IMR-90 (cell line): ENCODE measurements at regions not wholly inside any gene's neighbourhood (a gene's known extent, or its start where the extent isn't known, plus 50 kb on each side); places are given as distances from the start of the nearest gene placed in this dataset.

Experiments used
- ATAC-seq: fragments of 200-7000 bp; cut with Tn5 transposase; 2 replicates; pipeline ENCODE4 v1.9.1; 2020; ENCODE audit warnings: low read depth, mild to moderate bottlenecking, moderate library complexity
- BruUV-seq: library from RNA; stranded (reverse); fragments of 400-500 nt; replicated peaks from 2 replicates; lab custom pipeline; 2021; lab: Mats Ljungman, UMichigan
- CTCF ChIA-PET: fragments of 300-600 bp; formaldehyde crosslinking; extraction: SDS; loops from one replicate; lab custom pipeline; 2021; ENCODE audit warnings: antibody characterized with exemption; lab: Yijun Ruan, JAX
- POLR2A ChIA-PET: fragments of 300-600 bp; sonication (Branson Sonifier 250); formaldehyde crosslinking; loops from one replicate; lab custom pipeline; 2022; ENCODE audit warnings: antibody characterized with exemption; ENCODE audit not compliant: unreplicated experiment; lab: Charles Lee
- DNase-seq: peaks from one replicate; pipeline ENCODE4 v3.0.0; 2013
- H2AFZ ChIP-seq: replicated peaks from 2 replicates; pipeline ENCODE3; 2013; ENCODE audit warnings: low read length, mild to moderate bottlenecking; ENCODE audit not compliant: poor library complexity
- H2AK5ac ChIP-seq: 2 replicates; pipeline ENCODE4 v1.6.1; 2013; ENCODE audit warnings: low read depth, low read length, inconsistent platforms
- H2AK9ac ChIP-seq: replicated peaks from 2 replicates; pipeline ENCODE3; 2013; ENCODE audit warnings: mild to moderate bottlenecking, low read depth, low read length, moderate library complexity; ENCODE audit not compliant: poor library complexity
- H2BK120ac ChIP-seq: 2 replicates; pipeline ENCODE4 v1.6.1; 2013; ENCODE audit warnings: low read depth, low read length, inconsistent platforms
- H2BK15ac ChIP-seq: 3 replicates; pipeline ENCODE4 v1.6.1; 2013; ENCODE audit warnings: low read depth, low read length, inconsistent platforms
- H2BK20ac ChIP-seq: 2 replicates; pipeline ENCODE4 v1.6.1; 2013; ENCODE audit warnings: low read depth, mild to moderate bottlenecking, inconsistent platforms, low read length, moderate library complexity
- H2BK5ac ChIP-seq: 2 replicates; pipeline ENCODE4 v1.6.1; 2013; ENCODE audit warnings: mild to moderate bottlenecking, low read depth, low read length, inconsistent platforms; ENCODE audit not compliant: poor library complexity, severe bottlenecking
- H3K14ac ChIP-seq: replicated peaks from 2 replicates; pipeline ENCODE4 v1.6.1; 2013; ENCODE audit warnings: low read depth, low read length, inconsistent platforms
- H3K18ac ChIP-seq: 2 replicates; pipeline ENCODE4 v1.6.1; 2013; ENCODE audit warnings: low read depth, low read length, control low read depth
- H3K23ac ChIP-seq: 2 replicates; pipeline ENCODE4 v1.6.1; 2013; ENCODE audit warnings: low read depth, low read length, inconsistent platforms
- H3K27ac ChIP-seq: 2 replicates; pipeline ENCODE4 v1.5.1; 2013; ENCODE audit warnings: mild to moderate bottlenecking, control low read depth, low read length; ENCODE audit not compliant: insufficient read depth
- H3K27me3 ChIP-seq: 2 replicates; pipeline ENCODE4 v1.6.1; 2013; ENCODE audit warnings: low read length; ENCODE audit not compliant: control insufficient read depth, insufficient read depth
- H3K36me3 ChIP-seq: 2 replicates; pipeline ENCODE4 v1.6.1; 2013; ENCODE audit warnings: low read length, mixed read lengths; ENCODE audit not compliant: control insufficient read depth, insufficient read depth
- H3K4ac ChIP-seq: 2 replicates; pipeline ENCODE4 v1.6.1; 2013; ENCODE audit warnings: low read depth, low read length, inconsistent platforms
- H3K4me1 ChIP-seq: 2 replicates; pipeline ENCODE4 v1.6.1; 2013; ENCODE audit warnings: low read length, mixed read lengths; ENCODE audit not compliant: control insufficient read depth, insufficient read depth
- H3K4me2 ChIP-seq: 2 replicates; pipeline ENCODE4 v1.6.1; 2013; ENCODE audit warnings: low read depth, mild to moderate bottlenecking, control low read depth, low read length, moderate library complexity
- H3K4me3 ChIP-seq: 2 replicates; pipeline ENCODE4 v1.5.1; 2013; ENCODE audit warnings: low read depth, mild to moderate bottlenecking, control low read depth, low read length, moderate library complexity; ENCODE audit not compliant: insufficient read depth
- H3K56ac ChIP-seq: 2 replicates; pipeline ENCODE4 v1.6.1; 2013; ENCODE audit warnings: low read length, inconsistent platforms; ENCODE audit not compliant: insufficient read depth; ENCODE audit errors: extremely low read depth
- H3K79me1 ChIP-seq, 2 experiments: 2 replicates each; pipeline ENCODE4 v1.6.1; 2013; ENCODE audit warnings: low read length in 2 of 2, inconsistent platforms in 1 of 2, low read depth in 1 of 2
- H3K9ac ChIP-seq: 2 replicates; pipeline ENCODE4 v1.6.1; 2013; ENCODE audit warnings: low read depth, low read length, control low read depth
- H3K9me1 ChIP-seq: 2 replicates; pipeline ENCODE4 v1.6.1; 2013; ENCODE audit warnings: low read length, inconsistent platforms; ENCODE audit not compliant: insufficient read depth
- H3K9me3 ChIP-seq: 2 replicates; pipeline ENCODE4 v1.6.1; 2013; ENCODE audit warnings: low read length; ENCODE audit not compliant: control insufficient read depth, insufficient read depth
- H4K20me1 ChIP-seq: 2 replicates; pipeline ENCODE4 v1.6.1; 2013; ENCODE audit warnings: low read length, inconsistent platforms; ENCODE audit not compliant: insufficient read depth
- H4K5ac ChIP-seq: 2 replicates; pipeline ENCODE4 v1.6.1; 2013; ENCODE audit warnings: mild to moderate bottlenecking, low read depth, low read length, control low read depth
- H4K8ac ChIP-seq, 2 experiments: 2 replicates each; pipeline ENCODE4 v1.6.1; 2013; ENCODE audit warnings: low read depth in 2 of 2, low read length in 2 of 2, control low read depth in 1 of 2, inconsistent platforms in 1 of 2
- H4K91ac ChIP-seq: 2 replicates; pipeline ENCODE4 v1.6.1; 2013; ENCODE audit warnings: low read depth, low read length, inconsistent platforms; ENCODE audit not compliant: insufficient read depth
- CEBPB ChIP-seq: IDR thresholded peaks from 2 replicates; pipeline ENCODE4 v1.6.1; 2012; ENCODE audit warnings: low read depth, low read length, improper control_type of control experiment
- POLR2A ChIP-seq: IDR thresholded peaks from 2 replicates; pipeline ENCODE4 v1.6.1; 2012; ENCODE audit warnings: mild to moderate bottlenecking, low read depth, low read length
- WGBS, 2 experiments: methylation state at CpG; one replicate each; pipeline versions ENCODE4 v1.1.5 to v1.1.7; 2013; ENCODE audit warnings: missing lambda C conversion rate in 2 of 2; ENCODE audit not compliant: insufficient read length in 1 of 2; ENCODE audit errors: extremely low coverage in 2 of 2; 5-methylcytosine and 5-hydroxymethylcytosine counted together
- dilution Hi-C: fragments of 300-500 bp; cut with HindIII; formaldehyde crosslinking; loops from one replicate; pipeline ENCODE4 v1.14.3; 2018; ENCODE audit warnings: low sequenced_read_pairs; ENCODE audit not compliant: unreplicated experiment
- in situ Hi-C: fragments of 300-500 bp; cut with MboI; formaldehyde crosslinking; loops from 3 replicates; pipeline ENCODE4 v1.14.3; 2019; ENCODE audit warnings: low sequenced_read_pairs, inconsistent platforms, mixed read lengths
- intact Hi-C: fragments of 100-400 bp; cut with micrococcal nuclease; formaldehyde crosslinking; loops from 2 replicates; pipeline ENCODE4 v1.10.0; 2022

DNA sequence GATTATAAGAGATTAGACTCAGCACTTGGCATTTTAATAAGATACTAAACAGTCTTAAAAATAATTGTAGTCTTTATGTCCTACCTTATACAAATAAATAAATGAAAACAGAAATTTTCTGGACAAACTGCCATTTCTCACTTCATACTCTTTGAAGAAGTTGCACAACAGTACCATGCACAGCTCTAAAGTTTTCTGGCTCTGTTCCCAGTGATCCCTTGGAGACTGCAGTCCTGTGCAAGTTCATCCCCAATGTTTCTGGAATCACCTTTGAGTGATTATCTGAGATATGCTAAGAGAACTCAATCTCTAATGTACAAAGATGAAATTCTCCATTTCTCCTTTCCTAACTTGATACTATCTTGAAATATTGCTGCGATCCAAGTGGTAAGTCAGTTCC is 330.4 kb upstream of the EDIL3 start:
- Histone ChIP-seq H2BK15ac (no peak overlapping the region), H2AK5ac (no peak overlapping the region), H2BK5ac (no peak overlapping the region), H3K9me3 (no peaks in the 10 kb centered on the region), H2AK9ac (no peak overlapping the region), H3K23ac (no peak overlapping the region), H2BK20ac (no peak overlapping the region), H3K79me1 (no peaks in the 10 kb centered on the region), H3K4me2 (no peak overlapping the region), H3K4me1 (no peaks in the 10 kb centered on the region), H3K27me3 (no peaks in the 10 kb centered on the region), H2BK120ac (no peak overlapping the region), H3K18ac (no peak overlapping the region), H3K56ac (no peak overlapping the region), H3K9me1 (no peaks in the 10 kb centered on the region), H3K27ac (no peak overlapping the region), H4K20me1 (no peaks in the 10 kb centered on the region), H4K91ac (no peak overlapping the region), H4K8ac (no peak overlapping the region), H3K4ac (no peak overlapping the region), H3K4me3 (no peak overlapping the region), H3K9ac (no peak overlapping the region), H3K36me3 (no peaks in the 10 kb centered on the region), H2AFZ (no peak overlapping the region), H4K5ac (no peak overlapping the region), H3K14ac (no peak overlapping the region)
- intact Hi-C loops (no loop called here), in situ Hi-C loops (no loop called here), dilution Hi-C loops (no loop called here)
- BruUV-seq, result no TSS peak
- no CpG with 5 or more reads among the region's 1 CpG for WGBS, 2 experiments
- 0 out of 2 replicates have a peak, but pooled peaks have one; percentile 11 for TF ChIP-seq CEBPB
- TF ChIP-seq POLR2A, result no peak
- DNase-seq (no peak), ATAC-seq (no peak)
- ChIA-PET POLR2A (no interaction called here), CTCF (no interaction called here)
